HG03354 (cell line): ENCODE measurements at regions not wholly inside any gene's neighbourhood (a gene's known extent, or its start where the extent isn't known, plus 50 kb on each side); places are given as distances from the start of the nearest gene placed in this dataset.
"Not testable (repeated sequence)": the region's sequence is repeated elsewhere in the genome, so short reads cannot be mapped to it uniquely, and the experiment has no call there.

Experiments used
- ATAC-seq: cut with Tn5 transposase; IDR thresholded peaks from one replicate; pipeline ENCODE4 v1.9.1; 2021; ENCODE audit warnings: mild to moderate bottlenecking; ENCODE audit not compliant: unreplicated experiment, poor library complexity, severe bottlenecking

- ATAC-seq, result no peak
Observed at GRCh38 chr14:38727731-38728130, 375.3 kb downstream of the SEC23A start.

- ATAC-seq, result no peak
Observed at GRCh38 chr14:38724621-38725020, 378.4 kb downstream of the SEC23A start.

GRCh38 chr14:38723959-38724358 is 379.1 kb downstream of the SEC23A start:
- ATAC-seq, result no peak

- no peak for ATAC-seq
Observed at GRCh38 chr14:38723277-38723676, 379.8 kb downstream of the SEC23A start.

GRCh38 chr14:38721822-38722431 is 381.1 kb downstream of the SEC23A start:
- peak; percentile 94 for ATAC-seq

GRCh38 chr14:38718519-38718918 is 384.5 kb downstream of the SEC23A start:
- no peak for ATAC-seq

GRCh38 chr14:38716926-38717325 is 386.1 kb downstream of the SEC23A start:
- ATAC-seq, result no peak

GRCh38 chr14:38710881-38711280 is 392.2 kb downstream of the SEC23A start:
- no peak for ATAC-seq

GRCh38 chr14:38710196-38710595 is 392.8 kb downstream of the SEC23A start:
- no peak for ATAC-seq

- no peak for ATAC-seq
Observed at GRCh38 chr14:38705220-38705619, 397.8 kb downstream of the SEC23A start.

GRCh38 chr14:38704220-38704619 is 398.8 kb downstream of the SEC23A start:
- no peak for ATAC-seq

- no peak for ATAC-seq
Observed at GRCh38 chr14:38696925-38697324, 406.1 kb downstream of the SEC23A start.

GRCh38 chr14:38693423-38693822 is 409.6 kb downstream of the SEC23A start:
- no peak for ATAC-seq

- no peak for ATAC-seq
Observed at GRCh38 chr14:38669027-38669426, 413.1 kb upstream of the CLEC14A start.

GRCh38 chr14:38663382-38663781 is 407.5 kb upstream of the CLEC14A start:
- no peak for ATAC-seq

- ATAC-seq, result no peak
Observed at GRCh38 chr14:38662781-38663180, 406.9 kb upstream of the CLEC14A start.

GRCh38 chr14:38646391-38646790 is 390.5 kb upstream of the CLEC14A start:
- no peak for ATAC-seq

GRCh38 chr14:38634913-38635312 is 379.0 kb upstream of the CLEC14A start:
- ATAC-seq, result not testable (repeated sequence)

- no peak for ATAC-seq
Observed at GRCh38 chr14:38629412-38629811, 373.5 kb upstream of the CLEC14A start.

GRCh38 chr14:38627163-38627562 is 371.3 kb upstream of the CLEC14A start:
- no peak for ATAC-seq

- no peak for ATAC-seq
Observed at GRCh38 chr14:38623661-38624060, 367.8 kb upstream of the CLEC14A start.

- no peak for ATAC-seq
Observed at GRCh38 chr14:38618514-38618913, 362.6 kb upstream of the CLEC14A start.
